ENCODE measurements at regions not wholly inside any gene's neighbourhood (a gene's known extent, or its start where the extent isn't known, plus 50 kb on each side); places are given as distances from the start of the nearest gene placed in this dataset.

DNA sequence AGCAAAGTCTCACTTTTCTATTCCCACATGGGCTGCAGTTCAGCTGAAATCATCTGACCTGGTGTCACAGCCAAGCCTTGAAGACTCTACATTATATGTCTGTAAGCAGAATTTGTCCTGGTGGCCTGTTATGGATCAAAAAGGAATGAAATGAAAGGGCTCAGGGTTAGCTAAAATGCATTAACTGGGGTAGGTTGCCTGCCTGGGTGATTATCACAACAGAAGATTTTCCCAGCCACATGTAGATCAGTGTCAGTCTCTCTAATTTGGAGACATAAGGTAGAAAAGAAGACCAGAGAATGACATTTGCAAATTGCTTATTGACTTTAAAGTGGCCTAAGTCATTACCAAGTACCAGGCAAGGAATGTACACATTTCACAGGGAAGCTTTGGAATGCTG is 289.0 kb downstream of the CAAP1 start:
- TF ChIP-seq, protein P1, sequence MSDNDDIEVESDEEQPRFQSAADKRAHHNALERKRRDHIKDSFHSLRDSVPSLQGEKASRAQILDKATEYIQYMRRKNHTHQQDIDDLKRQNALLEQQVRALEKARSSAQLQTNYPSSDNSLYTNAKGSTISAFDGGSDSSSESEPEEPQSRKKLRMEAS (IDR thresholded peaks at IDR 0.05) = no peak
- TF ChIP-seq CREB1 (IDR thresholded peaks at IDR 0.05; ENCODE audit: low read depth) (no peak), EP300 (IDR thresholded peaks at IDR 0.05; ENCODE audit: borderline replicate concordance) (no peak), TCF12 (IDR thresholded peaks at IDR 0.05; ENCODE audit: low read depth) (no peak), FOXM1 (IDR thresholded peaks at IDR 0.05; ENCODE audit: borderline replicate concordance, low read depth) (no peak), NFIC (IDR thresholded peaks at IDR 0.05) (no peak), EGR1 (IDR thresholded peaks at IDR 0.05) (no peak), TAF1 (IDR thresholded peaks at IDR 0.05; ENCODE audit: low read depth) (no peak), YY1 (IDR thresholded peaks at IDR 0.05; ENCODE audit: low read depth) (no peak)
- TF ChIP-seq, protein P2, sequence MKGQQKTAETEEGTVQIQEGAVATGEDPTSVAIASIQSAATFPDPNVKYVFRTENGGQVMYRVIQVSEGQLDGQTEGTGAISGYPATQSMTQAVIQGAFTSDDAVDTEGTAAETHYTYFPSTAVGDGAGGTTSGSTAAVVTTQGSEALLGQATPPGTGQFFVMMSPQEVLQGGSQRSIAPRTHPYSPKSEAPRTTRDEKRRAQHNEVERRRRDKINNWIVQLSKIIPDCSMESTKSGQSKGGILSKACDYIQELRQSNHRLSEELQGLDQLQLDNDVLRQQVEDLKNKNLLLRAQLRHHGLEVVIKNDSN (IDR thresholded peaks at IDR 0.05) = no peak
- TF ChIP-seq, protein P3, sequence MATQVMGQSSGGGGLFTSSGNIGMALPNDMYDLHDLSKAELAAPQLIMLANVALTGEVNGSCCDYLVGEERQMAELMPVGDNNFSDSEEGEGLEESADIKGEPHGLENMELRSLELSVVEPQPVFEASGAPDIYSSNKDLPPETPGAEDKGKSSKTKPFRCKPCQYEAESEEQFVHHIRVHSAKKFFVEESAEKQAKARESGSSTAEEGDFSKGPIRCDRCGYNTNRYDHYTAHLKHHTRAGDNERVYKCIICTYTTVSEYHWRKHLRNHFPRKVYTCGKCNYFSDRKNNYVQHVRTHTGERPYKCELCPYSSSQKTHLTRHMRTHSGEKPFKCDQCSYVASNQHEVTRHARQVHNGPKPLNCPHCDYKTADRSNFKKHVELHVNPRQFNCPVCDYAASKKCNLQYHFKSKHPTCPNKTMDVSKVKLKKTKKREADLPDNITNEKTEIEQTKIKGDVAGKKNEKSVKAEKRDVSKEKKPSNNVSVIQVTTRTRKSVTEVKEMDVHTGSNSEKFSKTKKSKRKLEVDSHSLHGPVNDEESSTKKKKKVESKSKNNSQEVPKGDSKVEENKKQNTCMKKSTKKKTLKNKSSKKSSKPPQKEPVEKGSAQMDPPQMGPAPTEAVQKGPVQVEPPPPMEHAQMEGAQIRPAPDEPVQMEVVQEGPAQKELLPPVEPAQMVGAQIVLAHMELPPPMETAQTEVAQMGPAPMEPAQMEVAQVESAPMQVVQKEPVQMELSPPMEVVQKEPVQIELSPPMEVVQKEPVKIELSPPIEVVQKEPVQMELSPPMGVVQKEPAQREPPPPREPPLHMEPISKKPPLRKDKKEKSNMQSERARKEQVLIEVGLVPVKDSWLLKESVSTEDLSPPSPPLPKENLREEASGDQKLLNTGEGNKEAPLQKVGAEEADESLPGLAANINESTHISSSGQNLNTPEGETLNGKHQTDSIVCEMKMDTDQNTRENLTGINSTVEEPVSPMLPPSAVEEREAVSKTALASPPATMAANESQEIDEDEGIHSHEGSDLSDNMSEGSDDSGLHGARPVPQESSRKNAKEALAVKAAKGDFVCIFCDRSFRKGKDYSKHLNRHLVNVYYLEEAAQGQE (IDR thresholded peaks at IDR 0.05; ENCODE audit: low read depth) = no peak

Data from Ishikawa (cell line).